ENCODE measurements at regions not wholly inside any gene's neighbourhood (a gene's known extent, or its start where the extent isn't known, plus 50 kb on each side); places are given as distances from the start of the nearest gene placed in this dataset.

GRCh38 chr12:39138268-39138667 is 232.9 kb upstream of the CPNE8 start:
- Mint-ChIP-seq H3K36me3 (ENCODE audit: insufficient read depth, unreplicated experiment) (no peaks in the 10 kb centered on the region), H3K9me3 (ENCODE audit: low read depth, unreplicated experiment) (no peaks in the 10 kb centered on the region), H3K4me1 (ENCODE audit: low read depth, unreplicated experiment) (no peaks in the 10 kb centered on the region), H3K27me3 (ENCODE audit: unreplicated experiment) (no peaks in the 10 kb centered on the region), H3K27ac (ENCODE audit: unreplicated experiment) (no peak overlapping the region), H3K4me3 (ENCODE audit: low read depth, unreplicated experiment) (no peak overlapping the region)
- intact Hi-C loops (cut with micrococcal nuclease; ENCODE audit: unreplicated experiment): no loop called here
- DNase-seq: no peak
- CTCF ChIA-PET: no interaction called here
- TF ChIP-seq CTCF (IDR thresholded peaks at IDR 0.05; ENCODE audit: unreplicated experiment): no peak
- BruUV-seq (replicated peaks): no TSS peak

- intact Hi-C loops (cut with micrococcal nuclease; ENCODE audit: unreplicated experiment): no loop called here
- Mint-ChIP-seq H3K4me1 (ENCODE audit: low read depth, unreplicated experiment) (no peaks in the 10 kb centered on the region), H3K36me3 (ENCODE audit: insufficient read depth, unreplicated experiment) (no peaks in the 10 kb centered on the region), H3K27ac (ENCODE audit: unreplicated experiment) (no peak overlapping the region), H3K4me3 (ENCODE audit: low read depth, unreplicated experiment) (no peak overlapping the region), H3K27me3 (ENCODE audit: unreplicated experiment) (no peaks in the 10 kb centered on the region), H3K9me3 (ENCODE audit: low read depth, unreplicated experiment) (no peaks in the 10 kb centered on the region)
- BruUV-seq (replicated peaks): no TSS peak
- no peak for DNase-seq
- no peak for TF ChIP-seq CTCF (IDR thresholded peaks at IDR 0.05; ENCODE audit: unreplicated experiment)
- CTCF ChIA-PET: no interaction called here
Measured at GRCh38 chr12:39127401-39127800, 222.0 kb upstream of the CPNE8 start.

- H3K27ac Mint-ChIP-seq (ENCODE audit: unreplicated experiment): no peak overlapping the region
- H3K4me1 Mint-ChIP-seq (ENCODE audit: low read depth, unreplicated experiment): no peaks in the 10 kb centered on the region
- CTCF ChIA-PET: interaction anchor here (1.0 kb wide), 1 partner anchor 11 kb away, joined by 3 read pairs; no protein-coding TSS in a partner anchor
- no peak for DNase-seq
- no peaks in the 10 kb centered on the region for H3K9me3 Mint-ChIP-seq (ENCODE audit: low read depth, unreplicated experiment)
- H3K4me3 Mint-ChIP-seq (ENCODE audit: low read depth, unreplicated experiment): no peak overlapping the region
- no peaks in the 10 kb centered on the region for H3K36me3 Mint-ChIP-seq (ENCODE audit: insufficient read depth, unreplicated experiment)
- no peaks in the 10 kb centered on the region for H3K27me3 Mint-ChIP-seq (ENCODE audit: unreplicated experiment)
- TF ChIP-seq CTCF (IDR thresholded peaks at IDR 0.05; ENCODE audit: unreplicated experiment): no peak
- no TSS peak for BruUV-seq (replicated peaks)
- intact Hi-C loops (cut with micrococcal nuclease; ENCODE audit: unreplicated experiment): no loop called here
Measured at GRCh38 chr12:39125566-39125965, 220.2 kb upstream of the CPNE8 start.

GRCh38 chr12:39124768-39125167 is 219.4 kb upstream of the CPNE8 start:
- Mint-ChIP-seq H3K4me1 (ENCODE audit: low read depth, unreplicated experiment) (no peaks in the 10 kb centered on the region), H3K36me3 (ENCODE audit: insufficient read depth, unreplicated experiment) (no peaks in the 10 kb centered on the region), H3K4me3 (ENCODE audit: low read depth, unreplicated experiment) (no peak overlapping the region), H3K27ac (ENCODE audit: unreplicated experiment) (no peak overlapping the region), H3K9me3 (ENCODE audit: low read depth, unreplicated experiment) (no peaks in the 10 kb centered on the region), H3K27me3 (ENCODE audit: unreplicated experiment) (no peaks in the 10 kb centered on the region)
- CTCF ChIA-PET: interaction anchor here (1.0 kb wide), 1 partner anchor 12 kb away, joined by 3 read pairs; no protein-coding TSS in a partner anchor
- no peak for DNase-seq
- no TSS peak for BruUV-seq (replicated peaks)
- intact Hi-C loops (cut with micrococcal nuclease; ENCODE audit: unreplicated experiment): no loop called here
- TF ChIP-seq CTCF (IDR thresholded peaks at IDR 0.05; ENCODE audit: unreplicated experiment): no peak

Data from Calu3 (cell line).